ENCODE measurements at regions not wholly inside any gene's neighbourhood (a gene's known extent, or its start where the extent isn't known, plus 50 kb on each side); places are given as distances from the start of the nearest gene placed in this dataset.

DNA sequence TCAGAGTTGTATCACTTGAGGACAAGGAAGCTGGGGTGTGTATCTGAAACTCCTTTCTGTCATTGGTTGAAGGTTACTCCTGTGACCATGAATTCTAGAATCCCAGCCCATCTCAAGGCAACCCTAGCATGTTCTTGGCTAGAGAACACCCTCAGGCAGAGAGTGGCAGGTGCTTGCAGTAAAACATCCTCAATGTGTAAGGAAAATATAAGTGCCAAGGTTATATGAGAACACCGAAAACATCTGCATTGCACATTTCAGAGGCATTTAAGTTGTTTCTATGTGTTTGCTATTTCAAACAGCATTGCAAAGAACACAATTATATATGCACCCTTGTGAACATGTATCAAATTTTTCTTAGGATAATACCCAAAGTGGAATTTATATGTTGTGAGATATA lies 471.9 kb downstream of the USP25 start:
- Mint-ChIP-seq H3K4me1 (ENCODE audit: low read depth, unreplicated experiment) (no peaks in the 10 kb centered on the region), H3K27ac (ENCODE audit: unreplicated experiment) (no peak overlapping the region), H3K4me3 (ENCODE audit: unreplicated experiment) (no peak overlapping the region), H3K27me3 (ENCODE audit: insufficient read depth, unreplicated experiment) (no peaks in the 10 kb centered on the region), H3K36me3 (ENCODE audit: insufficient read depth, unreplicated experiment) (no peaks in the 10 kb centered on the region), H3K9me3 (ENCODE audit: unreplicated experiment) (peaks cover 10% of the 10 kb centered on the region)
- intact Hi-C loops (cut with micrococcal nuclease; ENCODE audit: unreplicated experiment), result no loop called here
- no peaks in the 10 kb centered on the region for H3K4me1 ChIP-seq
- TF ChIP-seq CTCF (IDR thresholded peaks at IDR 0.05; ENCODE audit: insufficient read depth in 1 of 2, low read depth in 1 of 2, low read length in 1 of 2, severe bottlenecking in 1 of 2, unreplicated experiment in 1 of 2), result no peak
- no peaks in the 10 kb centered on the region for H3K36me3 ChIP-seq (ENCODE audit: control insufficient read depth, insufficient read depth, low read length)
- no peaks in the 10 kb centered on the region for H3K27me3 ChIP-seq (replicated peaks; ENCODE audit: control insufficient read depth, insufficient read depth, low read length)
- CTCF ChIA-PET, result no interaction called here
- POLR2A ChIA-PET, result no interaction called here
- no peak overlapping the region for H3K4me3 ChIP-seq (ENCODE audit: low read depth, low read length)
- no peaks in the 10 kb centered on the region for H3K9me3 ChIP-seq
- no peak for DNase-seq
- BruUV-seq (replicated peaks), result no TSS peak

DNA sequence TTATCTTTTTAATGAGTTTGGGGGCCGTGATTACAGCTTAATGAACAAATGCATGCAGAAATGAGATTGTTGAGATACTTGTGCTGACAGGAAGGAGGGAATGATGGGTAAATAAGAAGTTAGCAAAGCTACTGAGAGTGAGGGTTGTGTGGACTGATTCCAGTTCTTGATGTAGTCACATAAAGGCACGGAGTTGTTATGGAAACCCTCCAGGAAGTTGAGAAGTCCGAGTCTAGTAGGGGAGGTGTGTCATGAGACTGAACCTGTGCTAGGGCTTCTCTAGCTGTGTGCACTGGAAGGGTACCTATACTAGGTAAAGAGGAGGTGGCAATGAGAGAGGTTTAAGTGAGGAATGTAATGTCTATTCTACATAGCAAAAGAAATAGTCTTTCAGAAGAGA lies 475.7 kb downstream of the USP25 start:
- H3K4me1 ChIP-seq, result no peaks in the 10 kb centered on the region
- POLR2A ChIA-PET, result no interaction called here
- no peaks in the 10 kb centered on the region for H3K9me3 ChIP-seq
- DNase-seq, result no peak
- H3K27me3 ChIP-seq (replicated peaks; ENCODE audit: control insufficient read depth, insufficient read depth, low read length), result no peaks in the 10 kb centered on the region
- peaks cover 4% of the 10 kb centered on the region for H3K27me3 Mint-ChIP-seq (ENCODE audit: insufficient read depth, unreplicated experiment)
- no peak overlapping the region for H3K27ac Mint-ChIP-seq (ENCODE audit: unreplicated experiment)
- CTCF ChIA-PET, result interaction anchor here (0.6 kb wide), 1 partner anchor 18 kb away, joined by 3 read pairs; no protein-coding TSS in a partner anchor
- H3K4me3 ChIP-seq (ENCODE audit: low read depth, low read length), result no peak overlapping the region
- H3K36me3 Mint-ChIP-seq (ENCODE audit: insufficient read depth, unreplicated experiment), result no peaks in the 10 kb centered on the region
- no TSS peak for BruUV-seq (replicated peaks)
- intact Hi-C loops (cut with micrococcal nuclease; ENCODE audit: unreplicated experiment), result no loop called here
- H3K9me3 Mint-ChIP-seq (ENCODE audit: unreplicated experiment), result peaks cover 10% of the 10 kb centered on the region
- TF ChIP-seq CTCF (IDR thresholded peaks at IDR 0.05; ENCODE audit: insufficient read depth in 1 of 2, low read depth in 1 of 2, low read length in 1 of 2, severe bottlenecking in 1 of 2, unreplicated experiment in 1 of 2), result no peak
- H3K36me3 ChIP-seq (ENCODE audit: control insufficient read depth, insufficient read depth, low read length), result no peaks in the 10 kb centered on the region
- H3K4me1 Mint-ChIP-seq (ENCODE audit: low read depth, unreplicated experiment), result no peaks in the 10 kb centered on the region
- H3K4me3 Mint-ChIP-seq (ENCODE audit: unreplicated experiment), result no peak overlapping the region

GRCh38 chr21:16211339-16212303 lies 481.8 kb downstream of the USP25 start:
- no TSS peak for BruUV-seq (replicated peaks)
- no peak overlapping the region for H3K27ac Mint-ChIP-seq (ENCODE audit: unreplicated experiment)

More at GRCh38 chr21:16211339-16212303, 481.8 kb downstream of the USP25 start:
- Mint-ChIP-seq H3K36me3 (ENCODE audit: insufficient read depth, unreplicated experiment) (no peaks in the 10 kb centered on the region), H3K27me3 (ENCODE audit: insufficient read depth, unreplicated experiment) (peaks cover 4% of the 10 kb centered on the region), H3K4me3 (ENCODE audit: unreplicated experiment) (no peak overlapping the region), H3K4me1 (ENCODE audit: low read depth, unreplicated experiment) (peaks cover 8% of the 10 kb centered on the region), H3K9me3 (ENCODE audit: unreplicated experiment) (no peaks in the 10 kb centered on the region)
- intact Hi-C loops (cut with micrococcal nuclease; ENCODE audit: unreplicated experiment), result no loop called here
- Histone ChIP-seq H3K9me3 (no peaks in the 10 kb centered on the region), H3K27me3 (replicated peaks; ENCODE audit: control insufficient read depth, insufficient read depth, low read length) (no peaks in the 10 kb centered on the region), H3K4me3 (ENCODE audit: low read depth, low read length) (no peak overlapping the region), H3K36me3 (ENCODE audit: control insufficient read depth, insufficient read depth, low read length) (no peaks in the 10 kb centered on the region), H3K4me1 (no peaks in the 10 kb centered on the region)
- POLR2A ChIA-PET, result no interaction called here
- CTCF ChIA-PET, result no interaction called here
- TF ChIP-seq CTCF (IDR thresholded peaks at IDR 0.05; ENCODE audit: insufficient read depth in 1 of 2, low read depth in 1 of 2, low read length in 1 of 2, severe bottlenecking in 1 of 2, unreplicated experiment in 1 of 2), result no peak
- DNase-seq, result no peak
